ENCODE measurements at regions not wholly inside any gene's neighbourhood (a gene's known extent, or its start where the extent isn't known, plus 50 kb on each side); places are given as distances from the start of the nearest gene placed in this dataset.
"Not testable (repeated sequence)": the region's sequence is repeated elsewhere in the genome, so short reads cannot be mapped to it uniquely, and the experiment has no call there.

DNA sequence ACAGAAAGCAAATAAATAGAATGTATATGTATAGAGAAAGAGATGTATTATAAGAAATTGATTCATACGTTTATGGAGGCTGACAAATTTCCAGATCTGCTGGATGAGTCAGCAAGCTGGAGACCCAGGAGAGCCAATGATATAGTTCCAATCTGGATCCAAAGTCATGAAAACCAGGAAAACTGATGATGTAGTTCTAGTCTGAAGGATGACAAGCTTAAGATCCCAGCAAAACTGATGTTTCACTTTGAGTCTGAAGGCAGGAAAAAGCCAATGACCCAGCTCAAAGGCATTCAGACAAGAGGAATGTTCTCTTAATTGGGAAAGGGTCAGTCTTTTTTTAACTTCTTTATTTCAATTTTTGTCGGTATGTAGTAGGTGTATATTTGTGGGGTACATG, 102.6 kb downstream of the LHFPL1 start:
- intact Hi-C loops (cut with micrococcal nuclease) = no loop called here

- intact Hi-C loops (cut with micrococcal nuclease) = no loop called here
Measured at GRCh38 chrX:112571388-112571787, 108.3 kb downstream of the LHFPL1 start.

DNA sequence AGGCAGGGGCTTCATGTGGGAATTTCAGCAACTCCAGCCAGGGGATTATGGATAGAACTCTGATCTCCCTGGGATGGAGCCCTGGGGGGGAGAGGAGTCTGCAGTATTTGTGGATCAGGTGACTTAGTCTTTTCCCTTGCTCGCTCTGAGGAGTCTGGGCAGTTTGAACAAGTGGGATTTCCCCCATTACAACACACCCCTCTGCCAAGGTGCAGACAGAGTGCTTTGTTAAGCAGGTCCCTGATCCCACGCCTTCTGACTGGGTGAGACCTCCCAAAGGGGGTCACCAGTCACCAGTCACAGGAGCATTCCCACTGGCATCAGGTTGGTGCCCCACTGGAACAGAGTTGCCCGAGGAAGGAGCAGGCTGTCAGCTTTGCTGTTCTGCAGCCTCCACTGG, 123.9 kb downstream of the LHFPL1 start:
- intact Hi-C loops (cut with micrococcal nuclease) = no loop called here

GRCh38 chrX:112545051-112545450, 134.7 kb downstream of the LHFPL1 start:
- intact Hi-C loops (cut with micrococcal nuclease) = no loop called here

GRCh38 chrX:112536544-112536943, 143.2 kb downstream of the LHFPL1 start:
- intact Hi-C loops (cut with micrococcal nuclease) = no loop called here

GRCh38 chrX:112527903-112528302, 151.8 kb downstream of the LHFPL1 start:
- intact Hi-C loops (cut with micrococcal nuclease) = no loop called here

DNA sequence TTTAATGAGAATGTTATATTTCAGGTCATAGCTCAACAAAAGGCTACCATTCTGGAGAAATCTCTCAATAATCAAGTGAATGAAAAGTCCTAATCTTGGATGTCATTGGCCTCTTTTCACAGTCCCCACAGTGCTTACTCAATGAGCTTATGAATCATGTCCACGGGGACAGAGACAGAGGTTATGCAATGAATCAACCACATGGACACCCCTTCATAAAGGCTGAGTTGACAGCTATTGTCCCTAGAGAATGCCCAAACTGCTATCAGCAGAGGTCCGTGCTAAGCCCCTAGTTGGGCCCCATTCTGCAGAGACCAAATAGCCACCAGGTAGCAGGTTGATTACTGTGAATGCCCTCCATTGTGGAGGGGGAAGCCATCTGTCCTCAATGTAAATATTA, 158.1 kb downstream of the LHFPL1 start:
- intact Hi-C loops (cut with micrococcal nuclease) = no loop called here

DNA sequence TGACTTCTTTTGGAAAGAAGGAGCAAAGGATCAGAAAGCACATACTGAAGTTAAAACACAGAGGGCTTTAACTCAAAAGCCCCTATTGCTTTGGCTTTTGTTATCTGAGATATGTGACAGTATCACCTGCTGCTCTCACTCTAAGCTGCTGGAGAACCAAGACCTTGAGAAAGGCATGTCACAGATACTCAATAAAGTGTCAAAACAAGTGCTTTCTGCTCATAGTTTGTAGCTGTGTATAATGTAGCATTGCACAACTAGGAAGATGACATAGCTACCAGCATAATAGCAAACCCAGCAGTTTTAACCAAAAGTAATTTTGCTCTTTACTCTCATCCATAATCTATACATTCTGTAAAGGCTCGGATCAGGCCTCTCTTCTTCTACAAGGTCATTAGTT, 159.6 kb downstream of the LHFPL1 start:
- intact Hi-C loops (cut with micrococcal nuclease) = no loop called here

DNA sequence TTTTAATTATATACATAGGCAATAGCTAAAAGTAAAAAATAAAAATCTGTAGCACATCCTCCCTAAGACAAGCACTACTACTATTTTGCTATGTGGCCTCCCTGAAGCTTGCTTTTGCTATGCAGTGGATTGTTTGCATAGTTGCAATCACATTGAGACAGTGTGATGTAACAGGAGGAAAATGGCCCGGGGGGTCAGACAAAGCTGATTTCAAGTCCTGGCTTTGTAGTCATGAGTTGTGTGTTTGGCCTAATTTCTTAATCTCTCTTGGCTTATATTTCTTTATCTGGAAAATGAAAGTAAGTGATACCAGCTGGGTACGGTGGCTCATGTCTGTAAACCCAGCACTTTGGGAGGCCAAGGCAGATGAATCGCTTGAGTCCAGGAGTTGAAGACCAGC, 166.6 kb downstream of the LHFPL1 start:
- intact Hi-C loops (cut with micrococcal nuclease) = no loop called here

DNA sequence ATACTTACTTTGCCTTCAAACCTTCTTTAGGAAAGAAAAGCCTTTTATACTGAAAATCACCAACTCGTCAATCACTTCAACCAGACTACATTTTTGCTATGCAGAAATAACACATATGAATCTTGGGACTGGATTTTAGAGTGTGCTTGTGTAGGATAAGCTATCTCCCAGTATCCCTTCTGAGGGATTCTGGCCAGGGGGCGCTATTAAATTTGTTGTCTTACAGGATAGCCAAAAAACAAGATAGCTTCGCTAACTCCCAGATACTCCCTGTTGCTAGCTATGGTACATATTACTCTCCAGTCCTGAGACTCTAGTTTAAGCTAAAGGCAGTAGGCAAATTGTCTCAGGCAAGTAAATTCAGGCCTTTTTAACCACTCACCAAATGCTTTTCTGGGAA, 167.2 kb downstream of the LHFPL1 start:
- intact Hi-C loops (cut with micrococcal nuclease) = no loop called here

GRCh38 chrX:112510629-112511028, 169.1 kb downstream of the LHFPL1 start:
- intact Hi-C loops (cut with micrococcal nuclease) = no loop called here

DNA sequence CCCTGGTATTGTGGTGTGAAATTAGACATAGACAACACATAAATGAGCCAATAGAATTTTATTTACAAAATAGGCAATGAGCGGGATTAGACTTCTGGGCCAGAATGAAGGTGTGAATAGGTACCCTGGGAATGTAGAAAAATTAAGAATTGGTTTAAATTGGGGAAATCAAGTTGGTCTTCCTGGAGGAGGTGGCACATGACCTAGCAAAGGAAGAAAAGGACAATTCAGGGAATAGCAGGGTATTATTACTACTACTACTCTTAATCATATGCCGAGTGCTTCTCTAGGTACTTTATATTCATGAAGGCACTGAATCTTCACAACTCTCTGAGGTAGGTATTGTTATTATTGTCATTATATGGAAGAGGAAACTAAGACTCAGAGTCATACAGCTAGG, 202.1 kb downstream of the LHFPL1 start:
- intact Hi-C loops (cut with micrococcal nuclease) = no loop called here

DNA sequence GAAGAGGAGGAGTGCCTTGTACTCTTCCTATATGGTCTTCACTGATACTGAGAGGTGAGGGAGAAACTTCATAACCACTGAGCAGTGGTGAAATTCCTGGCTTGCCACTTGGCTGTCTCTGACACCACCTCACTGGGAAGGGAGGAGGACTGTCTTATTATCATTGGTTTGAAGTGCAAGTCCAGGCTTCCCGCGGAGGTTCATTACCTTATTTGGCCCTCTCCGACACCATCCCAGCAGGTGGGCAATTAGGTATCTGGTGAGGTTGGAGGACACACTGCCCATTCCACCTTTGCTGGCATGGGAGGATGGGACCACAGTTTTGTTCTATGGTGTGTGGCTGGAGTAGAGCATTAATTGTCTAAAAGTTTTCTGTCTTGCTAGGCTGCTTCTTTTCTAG, 206.1 kb downstream of the LHFPL1 start:
- intact Hi-C loops (cut with micrococcal nuclease) = no loop called here

- intact Hi-C loops (cut with micrococcal nuclease) = no loop called here
Measured at GRCh38 chrX:112470551-112470950, 209.2 kb downstream of the LHFPL1 start.

DNA sequence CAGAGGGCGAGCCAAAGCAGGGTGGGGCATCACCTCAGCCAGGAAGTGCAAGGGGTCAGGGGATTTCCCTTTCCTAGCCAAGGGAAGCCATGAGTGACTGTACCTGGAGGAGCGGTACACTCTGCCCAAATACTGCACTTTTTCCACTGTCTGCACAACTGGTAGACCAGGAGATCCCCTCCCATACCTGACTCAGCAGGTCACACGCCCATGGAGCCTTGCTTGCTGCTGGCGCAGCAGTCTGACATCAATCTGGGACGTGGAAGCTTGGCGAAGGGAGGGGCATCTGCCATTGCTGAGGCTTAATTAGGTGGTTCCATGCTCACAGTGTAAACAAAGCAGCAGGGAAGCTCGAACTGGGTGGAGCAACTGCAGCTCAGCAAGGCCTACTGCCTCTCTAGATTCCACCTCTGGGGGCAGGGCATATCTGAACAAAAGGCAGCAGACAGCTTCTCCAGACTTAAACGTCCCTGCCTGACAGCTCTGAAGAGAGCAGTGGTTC, 217.7 kb downstream of the LHFPL1 start:
- intact Hi-C loops (cut with micrococcal nuclease) = not testable (repeated sequence)

- intact Hi-C loops (cut with micrococcal nuclease) = no loop called here
Measured at GRCh38 chrX:112457788-112458187, 221.9 kb downstream of the LHFPL1 start.

GRCh38 chrX:112450810-112451209, 228.9 kb downstream of the LHFPL1 start:
- intact Hi-C loops (cut with micrococcal nuclease) = no loop called here

- intact Hi-C loops (cut with micrococcal nuclease) = no loop called here
Measured at GRCh38 chrX:112440277-112440676, 239.5 kb downstream of the LHFPL1 start.

DNA sequence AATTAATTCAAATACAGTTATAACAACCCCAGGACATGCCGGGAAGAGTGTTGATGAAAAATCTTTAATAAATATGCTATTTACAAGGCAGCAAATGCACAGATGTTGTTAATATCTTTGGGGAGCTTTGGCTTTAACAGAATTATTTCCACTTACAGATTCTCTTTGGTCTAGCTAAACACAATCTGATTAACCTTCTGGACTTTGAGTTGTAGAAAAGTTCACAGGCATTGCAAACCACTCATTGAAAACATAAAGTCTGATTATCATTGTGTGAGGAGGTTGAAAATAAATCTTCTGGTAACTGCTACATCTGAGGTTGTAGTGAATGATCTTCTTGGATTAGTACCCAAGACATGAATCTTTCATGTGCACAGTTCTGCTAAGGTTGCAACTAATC, 255.6 kb downstream of the LHFPL1 start:
- intact Hi-C loops (cut with micrococcal nuclease) = no loop called here

DNA sequence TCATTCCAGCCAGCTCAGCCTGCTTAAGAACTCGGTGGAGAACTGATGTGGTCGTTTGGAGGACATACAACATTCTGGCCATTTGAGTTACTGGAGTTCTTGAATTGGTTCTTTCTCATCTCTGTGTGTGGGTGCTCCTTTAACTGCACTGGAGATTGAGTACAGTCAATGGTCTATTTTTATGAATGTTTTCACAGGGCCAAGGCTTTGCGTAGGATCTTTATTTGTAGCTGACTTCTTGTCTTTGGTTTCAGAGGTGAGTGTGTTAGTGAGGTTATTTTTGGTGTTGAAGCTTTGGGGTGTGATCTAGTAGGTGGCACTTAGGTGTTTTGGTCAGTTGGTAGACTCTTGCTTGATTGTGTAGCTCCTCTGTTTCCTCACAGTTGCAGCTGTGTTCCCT, 288.4 kb downstream of the LHFPL1 start:
- intact Hi-C loops (cut with micrococcal nuclease) = no loop called here

DNA sequence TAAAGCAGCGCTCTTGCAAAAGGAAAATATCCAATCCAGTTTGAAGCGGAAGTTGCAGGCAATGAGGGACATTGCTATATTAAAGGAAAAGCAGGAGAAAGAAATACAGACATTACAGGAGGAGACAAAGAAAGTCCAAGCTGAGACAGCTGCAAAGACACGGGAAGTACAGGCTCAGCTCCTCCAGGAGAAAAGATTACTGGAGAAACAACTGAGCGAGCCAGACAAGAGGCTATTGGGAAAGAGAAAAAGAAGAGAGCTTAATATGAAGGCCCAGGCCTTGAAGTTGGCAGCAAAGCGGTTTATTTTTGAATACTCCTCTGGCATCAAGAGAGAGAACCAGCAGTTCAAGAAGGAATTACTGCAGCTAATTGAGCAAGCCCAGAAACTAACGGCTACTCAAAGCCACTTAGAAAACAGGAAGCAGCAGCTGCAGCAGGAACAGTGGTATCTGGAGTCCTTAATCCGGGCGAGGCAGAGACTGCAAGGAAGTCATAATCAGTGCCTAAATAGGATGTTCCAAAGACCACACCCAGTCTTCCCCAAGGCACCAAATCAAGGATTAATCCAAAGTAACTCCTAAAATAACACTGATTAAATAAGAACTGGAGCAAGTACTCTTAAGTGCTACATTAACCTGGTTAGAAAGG, 298.0 kb downstream of the LHFPL1 start:
- intact Hi-C loops (cut with micrococcal nuclease) = not testable (repeated sequence)

DNA sequence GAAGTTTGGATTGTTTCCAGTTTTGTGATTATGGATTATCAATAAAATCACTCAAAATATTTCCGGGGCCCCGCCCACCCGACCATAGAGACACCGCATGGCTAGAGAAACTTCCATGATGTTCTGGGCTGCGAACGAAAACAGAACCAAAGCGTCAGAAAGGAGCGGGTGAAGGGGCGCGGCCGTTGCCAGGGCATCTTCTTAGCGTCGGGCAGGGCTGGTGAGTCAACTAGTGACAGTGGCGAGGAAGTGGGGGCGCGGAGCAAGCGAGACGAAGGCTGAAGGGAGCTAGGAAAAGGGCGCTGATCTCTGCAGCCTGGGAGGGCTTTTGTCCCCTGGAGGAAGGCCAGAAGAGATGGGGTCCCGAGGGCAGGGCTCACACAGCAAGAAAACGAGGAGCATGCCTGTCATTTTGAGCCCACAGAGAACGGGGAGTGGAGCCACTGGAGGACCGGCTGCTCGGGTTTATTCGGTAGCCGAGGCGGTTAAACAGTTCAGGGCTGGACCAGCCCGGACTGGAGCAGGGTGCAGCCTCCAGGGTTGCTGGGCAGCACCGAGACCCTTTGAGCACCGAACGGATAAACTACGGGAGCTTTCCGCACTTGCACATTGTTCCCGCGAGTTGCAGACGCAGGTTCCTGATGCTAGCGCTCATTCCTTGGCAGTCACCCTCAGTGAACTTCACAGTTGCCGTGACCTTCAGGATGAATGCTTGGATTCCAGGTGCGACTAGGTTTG, 298.1 kb upstream of the TRPC5 start:
- intact Hi-C loops (cut with micrococcal nuclease) = no loop called here

GRCh38 chrX:112377481-112377880, 294.9 kb upstream of the TRPC5 start:
- intact Hi-C loops (cut with micrococcal nuclease) = no loop called here

All from T-helper 1 cell treated with Interleukin-12 subunit alpha and Interleukin-12 subunit beta and Interleukin-4 antibody, amounts not matched to agents 30 ng/mL and 1 ng/mL, for 36 hours (primary cell).